T1000 (cell line): ENCODE measurements at regions not wholly inside any gene's neighbourhood (a gene's known extent, or its start where the extent isn't known, plus 50 kb on each side); places are given as distances from the start of the nearest gene placed in this dataset.

Source experiments
- DNase-seq: peaks from one replicate; lab custom pipeline; 2025; ENCODE audit warnings: mixed read lengths; lab: John Stamatoyannopoulos, UW

- DNase-seq, result no peak
These were observed 59.7 kb upstream of the LMO1 start for GRCh38 chr11:8323161-8323935.

- no peak for DNase-seq
These were observed 58.2 kb upstream of the LMO1 start for GRCh38 chr11:8321876-8322275.

DNA sequence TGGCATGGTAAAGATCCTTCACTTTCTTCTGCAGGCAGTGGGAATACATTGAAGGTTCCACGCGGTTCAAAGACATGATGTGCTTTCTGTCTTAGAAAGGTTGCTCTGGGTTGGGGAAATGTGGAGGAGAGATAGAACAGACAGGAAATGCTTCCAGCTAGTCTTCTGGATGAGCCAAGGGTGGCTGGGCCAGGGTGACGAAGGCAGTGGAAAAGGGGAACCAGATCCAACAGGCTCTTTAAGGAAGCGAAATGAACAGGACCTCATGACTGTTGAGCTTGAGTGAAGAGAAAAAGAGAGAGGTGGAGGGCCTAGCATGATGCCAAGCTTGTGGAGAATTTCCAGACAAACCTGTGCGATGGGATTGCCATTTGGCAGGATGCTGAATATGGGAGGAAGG, 56.4 kb upstream of the LMO1 start:
- DNase-seq, result no peak

GRCh38 chr11:8318536-8318935, 54.9 kb upstream of the LMO1 start:
- no peak for DNase-seq

DNA sequence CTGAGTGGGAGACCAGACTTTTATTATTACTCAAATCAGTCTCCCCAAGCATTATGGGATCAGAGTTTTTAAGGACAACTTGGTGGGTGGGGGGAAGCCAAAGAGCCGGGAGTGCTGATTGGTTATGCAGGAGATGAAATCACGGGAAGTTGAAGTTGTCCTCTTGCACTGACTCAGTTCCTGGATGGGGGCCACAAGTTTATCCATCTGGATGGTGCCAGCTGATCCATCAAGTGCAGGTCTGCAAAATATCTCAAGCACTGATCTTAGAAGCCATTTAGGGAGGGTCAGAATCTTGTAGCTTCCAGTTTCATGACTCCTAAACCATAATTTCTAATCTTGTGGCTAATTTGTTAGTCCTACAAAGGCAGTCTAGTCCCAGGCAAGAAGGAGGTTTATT, 53.5 kb upstream of the LMO1 start:
- no peak for DNase-seq

DNA sequence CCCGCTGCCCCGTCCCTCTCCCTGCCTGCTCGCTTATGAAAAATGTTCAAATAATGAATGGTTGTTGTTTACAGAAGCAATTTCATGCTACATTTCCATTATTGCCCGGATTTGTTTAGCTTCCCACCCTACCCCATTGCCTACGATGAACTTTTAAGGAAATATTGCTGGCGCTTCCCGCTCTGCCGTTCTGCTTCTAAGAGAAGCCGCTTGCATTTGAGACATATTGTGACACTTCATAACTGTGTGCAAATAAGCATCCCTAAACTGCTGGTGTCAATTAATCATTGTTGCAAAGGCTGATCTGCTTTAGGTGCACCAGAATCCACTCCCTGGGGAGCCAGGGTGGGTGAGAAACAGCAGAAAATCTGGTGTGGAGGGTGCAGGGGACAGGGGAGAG, 52.3 kb upstream of the LMO1 start:
- DNase-seq, result no peak

DNA sequence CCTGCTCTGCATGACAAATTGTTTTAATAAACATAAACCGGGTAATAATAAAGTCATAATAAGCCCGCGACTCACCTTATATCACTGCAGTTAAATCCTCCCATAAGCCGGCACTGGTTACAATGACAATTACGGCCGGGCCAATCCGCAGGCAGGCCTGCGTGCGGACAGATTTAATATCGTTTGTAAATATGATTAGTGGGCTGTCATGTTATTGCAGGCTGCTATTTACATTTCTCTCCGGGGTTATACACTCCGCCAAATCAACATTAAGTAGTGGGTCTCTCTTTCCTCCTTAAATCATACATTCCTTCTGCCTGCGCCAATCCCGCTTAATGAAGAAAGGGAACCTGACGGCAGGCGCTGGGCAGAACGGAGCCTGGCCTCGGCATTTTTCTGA, 51.8 kb upstream of the LMO1 start:
- no peak for DNase-seq

- DNase-seq, result no peak
These were observed 51.2 kb upstream of the LMO1 start for GRCh38 chr11:8314916-8315315.

DNA sequence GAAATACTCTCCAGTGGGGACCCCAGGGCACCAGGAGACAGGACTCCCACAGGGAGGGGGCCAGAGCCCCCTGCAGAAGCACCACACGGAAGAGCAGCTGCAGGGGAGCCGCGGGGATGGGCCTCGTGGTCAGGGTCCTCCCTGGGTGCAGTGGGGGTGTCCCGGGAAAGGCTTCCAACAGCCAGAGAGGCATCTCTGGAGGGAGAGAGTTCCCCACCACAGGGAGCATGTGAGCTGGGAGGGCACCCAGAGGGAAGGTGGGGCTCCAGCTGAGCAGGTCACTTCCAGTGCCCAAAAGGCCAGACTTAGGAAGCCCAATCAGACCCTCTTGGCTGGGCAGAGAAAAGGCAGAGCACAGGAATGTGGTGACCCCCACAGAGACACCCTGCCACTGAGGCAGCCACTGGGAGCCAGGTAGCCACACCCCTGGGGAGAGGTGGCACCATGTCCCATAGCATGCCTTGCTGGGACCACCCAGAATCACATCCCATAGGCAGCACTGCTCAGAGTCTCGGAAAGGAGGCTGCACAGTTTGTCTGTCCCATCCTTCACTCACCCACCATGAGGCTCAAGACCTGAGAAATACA, 49.9 kb upstream of the LMO1 start:
- no peak for DNase-seq
